ENCODE measurements at regions not wholly inside any gene's neighbourhood (a gene's known extent, or its start where the extent isn't known, plus 50 kb on each side); places are given as distances from the start of the nearest gene placed in this dataset.

GRCh38 chr5:3023656-3024055 lies 272.2 kb upstream of the IRX2 start:
- no peaks in the 10 kb centered on the region for H3K36me3 ChIP-seq (replicated peaks in 1 of 2; ENCODE audit: control insufficient read depth in 1 of 2, insufficient read depth in 2 of 2, low read length in 1 of 2)
- H4K20me1 ChIP-seq (ENCODE audit: insufficient read depth) = no peaks in the 10 kb centered on the region
- H3K9ac ChIP-seq = no peak overlapping the region
- ChIA-PET CTCF (no interaction called here), POLR2A (no interaction called here)
- no peaks in the 10 kb centered on the region for H3F3A ChIP-seq (replicated peaks; ENCODE audit: insufficient read depth)
- H2AFZ ChIP-seq (ENCODE audit: low read depth) = no peak overlapping the region
- no peak for TF ChIP-seq RFX5 (IDR thresholded peaks at IDR 0.05; ENCODE audit: low read length)
- TF ChIP-seq ZBTB33 (IDR thresholded peaks at IDR 0.05; ENCODE audit: borderline replicate concordance, low read depth) = no peak
- TF ChIP-seq EZH2phosphoT487 (IDR thresholded peaks at IDR 0.05; ENCODE audit: borderline replicate concordance, low read depth) = no peak
- no peaks in the 10 kb centered on the region for H3K79me2 ChIP-seq (ENCODE audit: insufficient read depth)
- no peaks in the 10 kb centered on the region for H3K4me1 ChIP-seq (ENCODE audit: control insufficient read depth in 1 of 2, insufficient read depth in 2 of 2, low read depth in 1 of 2, low read length in 1 of 2)
- no peak overlapping the region for H3K4me3 ChIP-seq (ENCODE audit: low read depth in 2 of 2, low read length in 1 of 2)
- WGBS (ENCODE audit: low lambda C conversion rate) = 22% methylated on average over 9 of the region's 12 CpGs
- no peak overlapping the region for H3K27ac ChIP-seq (ENCODE audit: low read depth in 2 of 2, low read length in 1 of 2)
- no peaks in the 10 kb centered on the region; the same call in 1 of the 2 replicates for H3K27me3 ChIP-seq (ENCODE audit: insufficient read depth)
- H3K9me2 ChIP-seq = no peaks in the 10 kb centered on the region
- H3K4me2 ChIP-seq = no peak overlapping the region
- no peak for DNase-seq
- no peaks in the 10 kb centered on the region for H3K9me3 ChIP-seq

- ChIA-PET CTCF (no interaction called here), POLR2A (no interaction called here)
- DNase-seq = no peak
- Histone ChIP-seq H3K27ac (ENCODE audit: low read depth in 2 of 2, low read length in 1 of 2) (no peak overlapping the region), H3F3A (replicated peaks; ENCODE audit: insufficient read depth) (no peaks in the 10 kb centered on the region), H3K9me2 (no peaks in the 10 kb centered on the region), H2AFZ (ENCODE audit: low read depth) (no peak overlapping the region), H3K27me3 (ENCODE audit: insufficient read depth) (no peaks in the 10 kb centered on the region; the same call in 1 of the 2 replicates), H3K79me2 (ENCODE audit: insufficient read depth) (no peaks in the 10 kb centered on the region), H3K4me1 (ENCODE audit: control insufficient read depth in 1 of 2, insufficient read depth in 2 of 2, low read depth in 1 of 2, low read length in 1 of 2) (no peaks in the 10 kb centered on the region), H3K4me3 (ENCODE audit: low read depth in 2 of 2, low read length in 1 of 2) (no peak overlapping the region), H3K9ac (no peak overlapping the region), H3K36me3 (replicated peaks in 1 of 2; ENCODE audit: control insufficient read depth in 1 of 2, insufficient read depth in 2 of 2, low read length in 1 of 2) (no peaks in the 10 kb centered on the region), H3K4me2 (no peak overlapping the region), H3K9me3 (no peaks in the 10 kb centered on the region), H4K20me1 (ENCODE audit: insufficient read depth) (no peaks in the 10 kb centered on the region)
- 0% methylated on average over 5 of the region's 5 CpGs for WGBS (ENCODE audit: low lambda C conversion rate)
- TF ChIP-seq ELF1 (IDR thresholded peaks at IDR 0.05) (no peak), TEAD4 (IDR thresholded peaks at IDR 0.05; ENCODE audit: borderline replicate concordance, insufficient read depth) (no peak), MXI1 (IDR thresholded peaks at IDR 0.05; ENCODE audit: low read depth, low read length) (no peak), FOSL2 (IDR thresholded peaks at IDR 0.05; ENCODE audit: borderline replicate concordance, low read depth) (no peak), SMC3 (IDR thresholded peaks at IDR 0.05; ENCODE audit: low read depth, low read length) (no peak), MAX (IDR thresholded peaks at IDR 0.05; ENCODE audit: low read depth) (no peak), FOXJ3 (CRISPR knock-in tag; IDR thresholded peaks at IDR 0.05) (no peak), IRF3 (IDR thresholded peaks at IDR 0.05; ENCODE audit: low read depth, low read length) (no peak), REST (IDR thresholded peaks at IDR 0.05; ENCODE audit: low read depth, low read length) (no peak), USF1 (IDR thresholded peaks at IDR 0.05; ENCODE audit: borderline replicate concordance, low read depth) (no peak), TCF12 (IDR thresholded peaks at IDR 0.05) (no peak), TAF1 (IDR thresholded peaks at IDR 0.05; ENCODE audit: borderline replicate concordance, low read depth, low read length) (no peak), JUND (IDR thresholded peaks at IDR 0.05) (no peak), CTCF (IDR thresholded peaks at IDR 0.05) (no peak), NRF1 (IDR thresholded peaks at IDR 0.05; ENCODE audit: low read depth, low read length) (no peak), YY1 (IDR thresholded peaks at IDR 0.05; ENCODE audit: low read depth) (no peak)
Observed at GRCh38 chr5:3022665-3023064, 271.2 kb upstream of the IRX2 start.
